GM12878 (cell line): ENCODE measurements at regions not wholly inside any gene's neighbourhood (a gene's known extent, or its start where the extent isn't known, plus 50 kb on each side); places are given as distances from the start of the nearest gene placed in this dataset.

Experiments
- BCL11A ChIP-seq: IDR thresholded peaks from 2 replicates; pipeline ENCODE4 v1.6.1; 2011; ENCODE audit warnings: low read depth, low read length
- CBX3 ChIP-seq: fragments of 200-600 bp; sonication (generic); IDR thresholded peaks from 2 replicates; pipeline ENCODE4 v1.6.1; 2016; ENCODE audit warnings: low read depth, borderline replicate concordance
- CREM ChIP-seq: IDR thresholded peaks from 2 replicates; pipeline ENCODE4 v1.6.1; 2014; ENCODE audit warnings: antibody characterized with exemption, low read depth
- CUX1 ChIP-seq: IDR thresholded peaks from 2 replicates; pipeline ENCODE4 v1.6.1; 2012; ENCODE audit warnings: improper control_type of control experiment, low read depth, low read length; ENCODE audit not compliant: insufficient replicate concordance
- EGR1 ChIP-seq, 2 experiments: IDR thresholded peaks; 1 replicate in 1 of 2; 2 replicates in 1 of 2; pipeline ENCODE4 v1.6.1; 2011 to 2012; ENCODE audit warnings: low read depth in 2 of 2, low read length in 2 of 2, borderline replicate concordance in 1 of 2, mild to moderate bottlenecking in 1 of 2, moderate library complexity in 1 of 2
- EZH2 ChIP-seq: IDR thresholded peaks from 2 replicates; pipeline ENCODE4 v1.6.1; 2012; ENCODE audit warnings: low read depth, mild to moderate bottlenecking, control low read depth, inconsistent platforms, low read length, borderline replicate concordance; ENCODE audit not compliant: control insufficient read depth
- MEF2A ChIP-seq: IDR thresholded peaks from 2 replicates; pipeline ENCODE4 v1.6.1; 2011; ENCODE audit warnings: low read depth, mild to moderate bottlenecking, low read length, moderate library complexity; ENCODE audit not compliant: insufficient read depth
- MEF2B ChIP-seq: fragments of 450-650 bp; IDR thresholded peaks from 2 replicates; pipeline ENCODE4 v1.6.1; 2018; ENCODE audit warnings: mild to moderate bottlenecking, moderate library complexity; ENCODE audit not compliant: partially characterized antibody, poor library complexity, severe bottlenecking
- NR2F1 ChIP-seq: fragments of 450-650 bp; conservative IDR thresholded peaks from 2 replicates; pipeline ENCODE4 v1.6.1; 2017; ENCODE audit warnings: mild to moderate bottlenecking
- RAD21 ChIP-seq: IDR thresholded peaks from 2 replicates; pipeline ENCODE4 v1.6.1; 2011; ENCODE audit warnings: mild to moderate bottlenecking, low read depth, low read length, moderate library complexity; ENCODE audit not compliant: insufficient read depth
- SP1 ChIP-seq: IDR thresholded peaks from one replicate; pipeline ENCODE4 v1.6.1; 2011; ENCODE audit warnings: low read depth, low read length
- ZNF622 ChIP-seq: fragments of 450-650 bp; IDR thresholded peaks from 2 replicates; pipeline ENCODE4 v1.6.1; 2017; ENCODE audit warnings: mild to moderate bottlenecking, inconsistent platforms
- TF ChIP-seq, protein P1 (sequence below): fragments of 450-650 bp; IDR thresholded peaks from 2 replicates; pipeline ENCODE4 v1.6.1; 2016; ENCODE audit warnings: mild to moderate bottlenecking
- TF ChIP-seq, protein P2 (sequence below): fragments of 450-650 bp; formaldehyde crosslinking; IDR thresholded peaks from 2 replicates; pipeline ENCODE4 v1.4.0; 2022; ENCODE audit warnings: mild to moderate bottlenecking, moderate library complexity

DNA sequence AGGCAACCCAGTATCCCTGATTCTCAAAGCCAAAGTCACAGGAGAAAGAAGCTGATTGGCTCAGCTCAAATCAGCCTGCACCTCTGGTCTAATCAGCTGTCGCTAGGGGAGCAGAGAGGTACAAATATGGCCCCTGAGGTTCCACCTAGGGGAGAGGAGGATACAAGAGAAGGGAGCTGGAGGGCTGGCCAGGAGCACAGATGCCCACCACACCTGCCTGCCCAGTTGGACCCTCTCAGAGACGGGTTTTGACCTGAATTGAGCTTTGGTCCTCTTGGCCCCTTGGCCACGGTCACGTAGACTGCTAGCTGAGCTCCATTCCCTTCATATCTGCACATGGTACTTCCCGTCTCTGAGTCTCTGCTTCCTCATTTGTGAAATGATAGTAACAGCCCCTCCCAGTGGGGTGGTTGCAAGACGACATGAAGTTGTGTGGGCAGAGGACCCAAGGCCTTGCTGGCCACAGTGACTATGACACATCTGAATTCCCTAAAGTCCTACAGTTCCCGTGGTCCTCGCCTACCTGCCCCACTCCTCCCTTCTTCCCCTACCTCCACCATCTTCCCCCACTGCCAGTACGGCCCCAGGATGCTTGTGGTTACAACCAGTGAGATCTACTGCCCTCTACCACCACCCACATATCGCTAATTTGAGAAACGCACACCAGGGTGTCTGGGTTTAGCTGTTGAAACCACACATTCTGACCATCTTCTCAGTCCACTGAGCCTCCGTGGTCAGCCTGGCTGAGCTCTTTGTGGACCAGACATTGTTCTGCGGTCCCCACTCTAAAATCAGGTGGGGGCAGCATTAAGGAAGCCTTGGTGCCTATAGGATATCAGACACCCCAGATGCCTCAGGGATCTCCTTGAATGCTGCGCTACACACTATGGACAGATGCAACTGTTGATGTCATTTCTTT, 60.3 kb upstream of the NEK6 start (continued):
- TF ChIP-seq NR2F1 (peak; percentile 88), RAD21 (peak; percentile 34), EGR1 (IDR thresholded peaks at IDR 0.05; ENCODE audit: borderline replicate concordance in 1 of 2, low read depth in 2 of 2, low read length in 2 of 2) (peak in 1 of 2 experiments; percentile 70; a peak in 1 of 3 replicates), MEF2B (peak; percentile 93), EZH2 (no peak), CUX1 (peak; percentile 67), CREM (peak; percentile 64), CBX3 (no peak), MEF2A (peak; percentile 91), ZNF622 (no peak), SP1 (peak; percentile 48), BCL11A (peak; percentile 89)
- TF ChIP-seq, protein P1, sequence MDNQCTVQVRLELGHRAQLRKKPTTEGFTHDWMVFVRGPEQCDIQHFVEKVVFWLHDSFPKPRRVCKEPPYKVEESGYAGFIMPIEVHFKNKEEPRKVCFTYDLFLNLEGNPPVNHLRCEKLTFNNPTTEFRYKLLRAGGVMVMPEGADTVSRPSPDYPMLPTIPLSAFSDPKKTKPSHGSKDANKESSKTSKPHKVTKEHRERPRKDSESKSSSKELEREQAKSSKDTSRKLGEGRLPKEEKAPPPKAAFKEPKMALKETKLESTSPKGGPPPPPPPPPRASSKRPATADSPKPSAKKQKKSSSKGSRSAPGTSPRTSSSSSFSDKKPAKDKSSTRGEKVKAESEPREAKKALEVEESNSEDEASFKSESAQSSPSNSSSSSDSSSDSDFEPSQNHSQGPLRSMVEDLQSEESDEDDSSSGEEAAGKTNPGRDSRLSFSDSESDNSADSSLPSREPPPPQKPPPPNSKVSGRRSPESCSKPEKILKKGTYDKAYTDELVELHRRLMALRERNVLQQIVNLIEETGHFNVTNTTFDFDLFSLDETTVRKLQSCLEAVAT: peak; percentile 95
- TF ChIP-seq, protein P2, sequence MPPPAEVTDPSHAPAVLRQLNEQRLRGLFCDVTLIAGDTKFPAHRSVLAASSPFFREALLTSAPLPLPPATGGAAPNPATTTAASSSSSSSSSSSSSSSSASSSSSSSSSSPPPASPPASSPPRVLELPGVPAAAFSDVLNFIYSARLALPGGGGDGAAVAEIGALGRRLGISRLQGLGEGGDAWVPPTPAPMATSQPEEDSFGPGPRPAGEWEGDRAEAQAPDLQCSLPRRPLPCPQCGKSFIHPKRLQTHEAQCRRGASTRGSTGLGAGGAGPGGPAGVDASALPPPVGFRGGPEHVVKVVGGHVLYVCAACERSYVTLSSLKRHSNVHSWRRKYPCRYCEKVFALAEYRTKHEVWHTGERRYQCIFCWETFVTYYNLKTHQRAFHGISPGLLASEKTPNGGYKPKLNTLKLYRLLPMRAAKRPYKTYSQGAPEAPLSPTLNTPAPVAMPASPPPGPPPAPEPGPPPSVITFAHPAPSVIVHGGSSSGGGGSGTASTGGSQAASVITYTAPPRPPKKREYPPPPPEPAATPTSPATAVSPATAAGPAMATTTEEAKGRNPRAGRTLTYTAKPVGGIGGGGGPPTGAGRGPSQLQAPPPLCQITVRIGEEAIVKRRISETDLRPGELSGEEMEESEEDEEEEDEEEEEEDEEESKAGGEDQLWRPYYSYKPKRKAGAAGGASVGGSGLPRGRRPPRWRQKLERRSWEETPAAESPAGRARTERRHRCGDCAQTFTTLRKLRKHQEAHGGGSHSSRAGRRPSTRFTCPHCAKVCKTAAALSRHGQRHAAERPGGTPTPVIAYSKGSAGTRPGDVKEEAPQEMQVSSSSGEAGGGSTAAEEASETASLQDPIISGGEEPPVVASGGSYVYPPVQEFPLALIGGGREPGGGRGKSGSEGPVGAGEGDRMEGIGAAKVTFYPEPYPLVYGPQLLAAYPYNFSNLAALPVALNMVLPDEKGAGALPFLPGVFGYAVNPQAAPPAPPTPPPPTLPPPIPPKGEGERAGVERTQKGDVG: no peak
